AG20443 (cell line): ENCODE measurements at regions not wholly inside any gene's neighbourhood (a gene's known extent, or its start where the extent isn't known, plus 50 kb on each side); places are given as distances from the start of the nearest gene placed in this dataset.
A peak's percentile ranks its signal among the peaks of the same experiment; 100 is the strongest.

ENCODE experiments used
- DNase-seq: peaks from one replicate; pipeline ENCODE4 v3.0.0; 2012; ENCODE audit warnings: low spot score, mixed read lengths

DNA sequence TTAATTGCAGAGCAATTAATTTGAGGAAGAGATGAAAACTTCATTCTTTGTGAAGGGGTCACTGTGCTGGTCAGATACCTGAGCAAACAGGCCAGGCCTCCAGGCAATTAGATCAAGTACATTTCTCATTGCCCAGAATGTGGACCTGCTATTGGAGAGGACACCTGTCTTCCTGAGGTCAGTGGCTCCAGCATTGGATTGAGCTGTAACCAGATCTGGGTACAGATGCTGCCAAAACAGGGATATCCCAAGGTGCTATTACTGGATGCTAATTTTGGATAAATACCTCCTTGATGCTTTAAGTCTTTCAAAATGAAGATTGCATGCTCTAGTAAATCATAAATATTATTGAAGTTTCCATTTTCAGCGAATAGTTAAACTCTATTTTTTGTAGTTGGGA lies 131.5 kb downstream of the FAM161A start:
- DNase-seq, result no peak

DNA sequence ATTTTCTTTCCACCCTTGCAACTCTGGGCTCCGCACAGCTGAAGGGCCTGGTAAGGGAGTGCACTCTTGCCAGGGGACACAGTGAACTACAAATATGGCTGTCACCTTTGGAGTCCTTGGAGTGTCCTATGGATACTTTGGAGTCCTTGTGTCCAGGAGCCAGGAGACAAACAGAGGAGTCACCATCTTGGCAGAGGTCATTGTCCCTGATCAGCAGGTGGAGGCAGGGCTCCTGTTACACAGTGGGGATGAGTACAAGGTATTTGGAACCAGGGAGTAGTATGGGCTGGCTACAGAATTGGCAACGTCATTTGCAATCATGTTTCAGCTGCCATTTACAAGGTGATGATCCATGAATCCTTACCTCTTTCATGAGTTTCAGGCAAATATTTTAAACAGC lies 132.5 kb downstream of the FAM161A start:
- no peak for DNase-seq

GRCh38 chr2:61720911-61721310 lies 132.9 kb downstream of the FAM161A start:
- no peak for DNase-seq

DNA sequence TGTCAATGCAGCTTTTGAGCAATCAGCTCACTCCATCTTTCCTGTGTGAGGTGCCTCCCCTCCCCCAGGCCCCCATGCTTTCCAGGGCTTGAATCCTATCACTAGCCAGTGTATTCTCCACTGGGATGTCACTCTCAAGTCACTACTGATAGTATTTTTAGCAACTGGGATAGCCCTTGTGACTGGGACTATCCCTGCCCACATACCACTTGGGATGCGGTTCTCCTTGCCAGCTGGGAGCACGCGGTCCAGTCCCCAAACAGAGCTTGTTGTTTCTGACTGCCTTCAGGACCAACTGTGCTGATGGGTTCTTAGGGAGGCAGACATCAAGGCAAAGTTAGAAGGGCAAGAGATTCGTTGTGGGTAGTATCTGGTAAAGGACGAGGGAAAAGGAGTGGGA lies 134.9 kb downstream of the FAM161A start:
- no peak for DNase-seq

- DNase-seq, result peak; percentile 26
These were observed 138.4 kb downstream of the FAM161A start for GRCh38 chr2:61715506-61715905.

DNA sequence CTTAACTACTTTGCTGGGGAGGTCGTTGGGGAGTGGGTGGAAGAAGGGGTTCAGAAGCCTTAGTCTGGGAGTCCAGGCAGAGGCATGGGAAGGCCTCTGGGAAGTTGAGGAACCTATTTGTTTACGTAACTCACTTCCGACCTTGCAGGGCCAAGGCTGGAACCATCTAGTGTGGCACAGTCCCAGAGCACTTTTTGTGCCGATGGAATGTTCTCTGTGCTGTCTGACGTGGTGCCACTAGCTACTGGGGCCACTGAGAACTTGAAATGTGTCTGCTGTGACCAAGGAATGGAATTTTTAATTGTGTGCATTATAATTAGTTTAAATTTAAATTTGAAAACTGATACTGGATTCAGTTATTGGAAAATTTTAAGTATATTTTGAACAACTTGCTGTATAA lies 139.7 kb downstream of the FAM161A start:
- no peak for DNase-seq

DNA sequence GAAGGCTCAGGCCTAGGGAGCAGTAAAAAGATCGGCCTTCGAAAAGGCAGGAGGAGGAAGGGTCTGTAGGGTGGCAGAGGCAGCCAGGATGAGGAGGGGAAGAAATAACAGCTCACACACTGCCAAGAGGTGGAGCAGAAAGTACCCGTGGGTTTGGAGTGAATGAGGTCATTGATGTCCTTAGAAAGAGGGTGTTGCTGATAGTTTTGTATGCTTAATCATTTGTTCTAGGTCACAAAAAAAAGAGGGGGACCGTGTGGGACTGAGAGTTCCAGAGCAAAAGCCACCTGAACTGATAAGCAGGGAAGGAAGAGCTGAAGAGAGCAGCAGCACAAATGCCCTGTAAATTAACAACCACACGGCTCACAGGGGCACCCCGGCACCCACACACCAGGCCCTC lies 140.4 kb downstream of the FAM161A start:
- no peak for DNase-seq

DNA sequence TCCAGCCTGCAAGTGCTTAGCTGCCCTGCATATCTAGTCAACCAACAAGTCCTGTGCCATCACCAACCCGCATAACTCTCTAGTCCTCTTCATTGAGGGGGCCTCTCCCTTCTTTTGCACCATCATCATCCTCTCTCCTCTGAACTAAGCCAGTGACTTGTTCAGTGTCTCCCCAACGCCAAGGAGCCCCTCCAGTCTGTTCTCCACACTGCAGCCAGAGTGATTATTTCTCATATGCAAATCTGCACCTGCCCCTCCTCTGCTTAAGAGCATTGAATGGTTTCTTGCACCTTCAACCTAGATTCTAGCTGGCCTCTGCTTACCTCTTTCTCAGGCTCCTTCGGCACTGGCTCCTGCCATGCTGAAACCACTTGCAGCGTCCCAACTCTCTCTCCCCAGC lies 141.8 kb downstream of the FAM161A start:
- DNase-seq, result no peak

DNA sequence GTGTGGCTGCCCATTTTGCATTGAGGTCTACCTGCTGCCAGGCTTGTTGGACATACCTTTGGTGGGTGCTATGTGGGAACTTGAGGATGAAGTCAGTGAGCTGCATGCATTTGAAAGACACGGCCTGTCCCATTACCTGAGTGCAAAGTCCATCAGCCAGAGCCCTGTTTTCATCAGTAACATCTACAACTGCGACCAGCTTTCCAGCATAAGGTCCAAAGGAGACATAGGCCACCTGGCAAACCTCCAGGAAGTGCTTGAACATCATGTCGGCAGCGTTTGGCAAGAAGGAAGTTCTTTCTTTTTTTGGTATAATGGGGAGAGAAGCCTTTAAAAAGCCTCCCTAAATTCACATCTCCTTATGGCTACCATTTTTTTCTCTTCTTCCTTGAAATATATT lies 143.1 kb downstream of the FAM161A start:
- DNase-seq, result no peak

DNA sequence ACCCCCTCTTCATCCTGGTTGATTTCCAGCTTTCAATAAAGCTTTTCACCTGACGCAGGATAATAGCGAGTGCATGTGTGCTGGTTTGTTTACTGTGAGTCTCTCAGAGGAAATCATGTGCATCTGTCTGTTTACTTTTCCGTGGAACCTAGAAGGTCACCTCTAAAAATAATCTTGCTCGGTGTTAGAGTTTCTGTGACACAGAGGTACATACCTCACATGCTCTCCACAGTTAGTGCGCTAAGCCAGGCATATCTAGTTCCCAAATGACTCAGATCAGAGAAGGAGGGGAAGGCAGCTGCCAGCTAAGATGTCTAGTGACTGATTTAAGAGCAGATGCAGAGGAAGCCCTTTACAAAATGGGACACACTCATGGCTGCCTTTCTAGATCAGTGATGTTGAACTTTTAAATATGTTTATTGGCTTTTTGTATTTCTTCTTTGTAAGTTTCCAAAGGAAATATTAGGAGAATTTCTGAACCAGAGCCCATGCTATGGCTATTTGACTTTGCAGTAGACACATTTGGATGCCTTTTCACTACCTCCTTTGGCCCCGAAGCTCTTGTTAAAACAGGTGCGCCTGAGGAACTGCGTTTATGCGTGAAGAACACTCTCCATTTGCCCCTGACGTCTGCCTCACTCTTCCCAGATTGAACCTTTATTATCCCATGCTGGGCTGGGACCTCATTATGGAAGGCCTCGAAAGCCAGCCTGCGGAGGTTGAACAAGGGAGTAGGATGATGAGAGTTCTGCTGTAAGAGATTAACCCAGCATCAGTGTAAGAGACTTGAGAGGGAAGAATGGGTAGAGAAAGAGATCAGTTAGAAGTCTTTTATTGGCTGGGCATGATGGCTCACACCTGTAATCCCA lies 145.6 kb downstream of the FAM161A start:
- DNase-seq, result no peak

DNA sequence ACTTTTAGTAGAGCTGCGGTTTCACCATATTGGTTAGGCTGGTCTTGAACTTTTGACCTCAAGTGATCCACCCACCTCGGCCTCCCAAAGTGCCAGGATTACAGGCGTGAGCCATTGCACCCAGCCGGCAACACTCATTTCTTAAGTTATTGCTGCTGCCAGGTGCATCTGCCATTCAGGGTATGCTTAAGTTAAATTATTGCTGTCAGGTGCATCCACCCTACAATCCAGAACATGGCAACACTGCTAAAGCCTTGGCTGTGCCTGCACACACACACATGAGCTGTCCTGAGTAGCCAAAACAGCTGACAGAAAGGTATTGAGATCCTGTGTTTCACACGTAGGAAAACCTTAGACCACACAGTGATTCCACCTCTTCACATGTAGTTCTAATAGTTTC lies 148.2 kb downstream of the FAM161A start:
- DNase-seq, result no peak

- no peak for DNase-seq
These were observed 149.5 kb downstream of the FAM161A start for GRCh38 chr2:61704364-61704763.

DNA sequence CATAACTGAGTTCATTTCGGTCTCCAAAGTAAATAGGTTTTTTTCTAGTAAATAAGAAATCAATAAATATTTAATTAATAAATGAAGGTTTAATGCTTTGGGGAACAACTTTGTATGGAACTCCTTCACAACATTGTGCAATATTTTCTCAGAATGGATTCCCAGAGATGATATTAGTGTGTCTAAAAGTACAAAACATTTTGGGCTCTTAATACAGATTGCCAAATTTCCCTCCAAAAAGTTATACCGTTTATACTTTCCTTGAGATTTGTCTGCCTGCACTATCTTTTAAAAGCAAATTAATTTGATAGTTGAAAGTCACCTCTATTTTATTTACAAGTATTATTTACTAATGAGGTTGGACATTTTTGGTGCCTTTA lies 151.8 kb downstream of the FAM161A start:
- no peak for DNase-seq

DNA sequence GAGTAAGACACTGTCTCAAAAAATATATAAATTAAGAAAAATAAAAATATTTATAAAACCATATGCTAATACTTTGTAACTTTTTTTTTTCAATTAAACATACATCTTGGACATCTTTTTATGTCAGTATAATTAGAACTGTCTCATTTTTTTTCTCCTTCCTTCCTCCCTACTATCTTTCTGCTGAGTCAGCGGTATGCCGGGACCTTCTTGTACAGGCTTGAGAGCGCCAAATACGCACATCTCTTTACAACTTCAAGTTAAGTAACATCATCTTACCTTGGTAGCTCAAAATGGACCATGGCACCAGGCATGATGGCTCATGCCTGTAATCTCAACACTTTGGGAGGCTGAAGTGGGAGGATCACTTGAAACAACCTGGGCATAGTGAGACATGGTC lies 153.4 kb downstream of the FAM161A start:
- DNase-seq, result no peak

DNA sequence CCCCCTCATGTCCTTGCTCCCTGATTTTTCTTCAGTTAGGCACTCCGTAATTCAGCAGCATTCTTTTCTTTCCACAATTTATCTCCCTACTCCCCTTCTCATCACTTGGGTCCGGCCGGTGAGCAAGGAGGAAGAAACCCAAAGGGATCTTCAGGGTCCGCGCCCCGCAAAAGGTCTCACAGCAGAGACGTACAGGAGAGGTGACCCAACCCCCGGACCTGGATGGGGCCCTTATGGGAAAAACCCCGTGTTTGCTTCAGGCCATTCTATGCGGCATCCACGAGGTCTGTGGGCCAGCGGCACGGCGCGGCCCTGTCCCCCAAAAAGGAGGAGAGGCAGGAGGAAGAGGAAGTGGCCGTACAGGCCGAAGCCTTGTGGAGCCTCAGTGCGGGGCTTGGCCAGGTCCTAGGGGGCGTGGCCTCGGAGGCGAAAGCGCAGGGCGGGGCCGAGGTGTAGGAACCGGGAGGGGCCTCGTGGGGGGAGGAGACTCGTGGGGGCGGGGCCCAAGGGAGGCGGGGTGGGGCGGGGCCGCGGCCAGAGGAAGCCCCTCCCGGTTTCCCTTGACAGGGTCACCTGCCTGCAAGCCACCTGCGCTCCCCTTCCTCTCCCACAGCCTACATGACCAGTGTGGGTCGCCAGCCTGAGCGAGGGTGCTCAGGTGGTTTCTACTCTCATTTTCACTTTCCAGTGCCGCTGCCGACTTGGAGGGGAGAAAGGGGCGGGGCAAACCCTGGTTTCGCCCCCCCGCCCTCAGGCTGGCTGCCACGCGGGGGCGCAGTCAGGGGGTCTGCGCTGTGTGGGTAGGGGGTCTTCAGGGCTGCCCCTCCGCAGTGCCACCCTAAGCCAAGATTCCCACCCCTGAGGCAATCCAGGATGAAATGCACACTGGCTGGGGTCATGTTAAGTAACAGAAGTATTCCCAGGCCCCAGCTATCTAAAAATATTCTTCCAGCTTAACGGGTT lies 156.4 kb upstream of the XPO1 start:
- DNase-seq, result peak; percentile 98

- no peak for DNase-seq
These were observed 155.6 kb upstream of the XPO1 start for GRCh38 chr2:61693744-61694143.

DNA sequence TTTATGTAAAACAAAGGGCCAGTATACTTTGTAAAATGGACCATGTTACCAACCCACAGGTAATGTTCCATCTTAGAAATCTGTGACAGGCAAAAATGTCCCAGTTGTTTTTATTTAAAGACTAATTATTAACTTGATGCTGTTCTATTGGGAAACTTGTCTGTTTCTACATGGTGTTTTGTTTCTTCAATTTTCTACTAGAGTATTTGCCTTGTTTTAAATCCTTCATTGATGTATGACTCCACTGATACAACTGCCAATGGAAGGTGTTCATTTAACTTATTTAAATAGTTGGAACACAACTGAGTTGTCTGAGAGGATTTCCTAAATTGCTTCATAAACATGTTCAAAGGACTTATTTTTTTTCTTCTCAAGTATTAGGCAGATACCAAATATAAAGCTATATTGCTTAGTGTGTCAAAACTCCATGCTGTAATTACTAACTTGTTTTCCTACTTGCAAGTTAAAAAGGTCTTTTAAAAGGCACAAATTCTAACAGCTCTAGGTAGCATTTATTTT lies 152.0 kb upstream of the XPO1 start:
- no peak for DNase-seq

- DNase-seq, result peak; percentile 25
These were observed 151.4 kb upstream of the XPO1 start for GRCh38 chr2:61689568-61689967.

- no peak for DNase-seq
These were observed 150.5 kb upstream of the XPO1 start for GRCh38 chr2:61688369-61689334.

GRCh38 chr2:61679096-61679495 lies 140.9 kb upstream of the XPO1 start:
- no peak for DNase-seq

- DNase-seq, result no peak
These were observed 139.8 kb upstream of the XPO1 start for GRCh38 chr2:61677942-61678341.

GRCh38 chr2:61677306-61677705 lies 139.2 kb upstream of the XPO1 start:
- no peak for DNase-seq
